ENCODE measurements at regions not wholly inside any gene's neighbourhood (a gene's known extent, or its start where the extent isn't known, plus 50 kb on each side); places are given as distances from the start of the nearest gene placed in this dataset.

DNA sequence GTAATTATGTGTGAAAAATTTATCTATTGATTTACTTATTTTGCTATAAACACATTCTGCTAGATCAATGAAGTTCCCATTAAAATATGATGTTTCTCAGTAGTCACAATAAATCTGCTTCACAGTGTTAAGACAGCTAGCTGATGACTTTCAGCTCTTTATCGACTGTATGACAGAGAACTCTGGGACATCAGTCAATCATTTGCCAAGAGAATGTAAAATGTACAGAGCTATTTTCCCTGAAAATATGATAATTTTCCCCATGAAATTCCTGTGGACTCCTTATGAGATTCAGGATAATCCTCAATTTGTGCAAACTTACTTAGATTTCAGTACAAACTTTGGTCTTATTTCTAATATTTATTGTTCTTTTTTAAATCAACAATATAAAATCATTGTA, 430.5 kb downstream of the SLITRK6 start:
- Histone ChIP-seq H3K36me3 (replicated peaks; ENCODE audit: control insufficient read depth, insufficient read depth, low read length) (no peaks in the 10 kb centered on the region), H3K27me3 (ENCODE audit: control insufficient read depth, insufficient read depth, low read length) (no peaks in the 10 kb centered on the region), H3K4me3 (ENCODE audit: insufficient read depth, low read depth, low read length) (no peak overlapping the region)
- DNase-seq, result no peak

DNA sequence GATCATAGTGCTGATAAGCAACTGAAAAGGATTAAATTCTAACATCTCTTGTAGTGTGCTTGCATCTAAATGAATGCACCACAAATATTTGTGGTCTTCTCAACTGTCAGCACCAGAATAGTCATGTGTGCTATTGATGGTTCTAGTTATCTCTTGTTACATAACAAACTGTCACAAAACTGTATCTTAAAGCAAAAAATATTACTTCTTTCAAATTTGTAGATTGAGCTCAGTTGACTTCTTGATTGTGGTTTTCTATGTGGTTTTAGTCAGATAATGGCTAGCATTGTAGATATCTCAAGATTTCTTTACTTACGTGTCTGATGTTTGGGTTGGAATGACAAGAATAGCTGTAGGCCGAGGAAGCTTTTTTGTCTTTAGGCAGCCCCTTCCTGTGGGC, 431.3 kb downstream of the SLITRK6 start:
- H3K36me3 ChIP-seq (replicated peaks; ENCODE audit: control insufficient read depth, insufficient read depth, low read length), result no peaks in the 10 kb centered on the region
- no peak overlapping the region for H3K4me3 ChIP-seq (ENCODE audit: insufficient read depth, low read depth, low read length)
- no peaks in the 10 kb centered on the region for H3K27me3 ChIP-seq (ENCODE audit: control insufficient read depth, insufficient read depth, low read length)
- no peak for DNase-seq

DNA sequence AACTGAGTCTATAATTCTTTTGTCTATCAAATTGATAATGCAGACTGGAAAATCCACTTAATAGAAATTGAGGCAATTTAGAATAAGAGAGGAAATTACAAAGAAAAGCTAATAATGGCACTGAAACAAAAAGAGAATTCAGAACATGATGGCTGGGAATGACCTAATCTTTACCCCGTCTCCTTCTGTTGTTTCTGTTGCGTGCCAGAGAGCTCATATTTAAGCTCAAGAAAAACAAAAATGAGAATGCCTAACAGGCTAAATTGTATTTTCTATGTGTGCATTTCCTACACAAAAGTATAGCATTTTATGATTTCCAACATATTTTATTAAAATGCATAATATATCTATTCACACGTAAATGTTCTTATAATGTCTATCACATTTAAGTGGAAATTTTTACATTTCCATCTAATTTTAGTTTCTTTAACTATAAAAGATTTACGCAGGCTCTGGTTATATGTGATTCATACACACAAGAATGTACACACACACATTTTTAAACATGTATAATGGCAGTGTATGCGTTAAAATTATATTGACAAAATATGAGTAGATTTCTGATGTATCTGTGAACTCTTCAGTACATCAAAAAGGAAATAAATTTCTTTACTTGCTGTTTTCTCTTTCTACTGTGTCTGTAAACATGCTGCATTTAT, 432.3 kb downstream of the SLITRK6 start:
- no peaks in the 10 kb centered on the region for H3K36me3 ChIP-seq (replicated peaks; ENCODE audit: control insufficient read depth, insufficient read depth, low read length)
- H3K4me3 ChIP-seq (ENCODE audit: insufficient read depth, low read depth, low read length), result no peak overlapping the region
- H3K27me3 ChIP-seq (ENCODE audit: control insufficient read depth, insufficient read depth, low read length), result no peaks in the 10 kb centered on the region
- no peak for DNase-seq

DNA sequence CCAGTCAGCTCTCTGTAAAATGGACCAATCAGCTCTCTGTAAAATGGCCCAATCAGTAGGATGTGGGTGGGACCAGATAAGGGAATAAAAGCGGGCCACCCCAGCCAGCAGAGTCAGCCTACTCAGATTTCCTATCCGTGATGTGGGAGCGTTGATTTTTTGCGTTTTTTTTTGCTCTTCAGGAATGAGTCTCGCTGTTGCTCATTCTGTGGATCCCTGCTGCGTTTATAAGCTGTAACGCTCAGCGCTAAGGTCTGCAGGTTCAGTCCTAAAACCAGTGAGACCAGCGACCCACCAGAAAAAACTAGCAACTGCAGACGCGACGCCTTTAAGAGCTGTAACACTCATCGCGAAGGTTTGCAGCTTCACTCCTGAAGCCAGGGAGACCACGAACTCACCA, 435.7 kb downstream of the SLITRK6 start:
- no peak for DNase-seq
- Histone ChIP-seq H3K4me3 (ENCODE audit: insufficient read depth, low read depth, low read length) (no peak overlapping the region), H3K27me3 (ENCODE audit: control insufficient read depth, insufficient read depth, low read length) (no peaks in the 10 kb centered on the region), H3K36me3 (replicated peaks; ENCODE audit: control insufficient read depth, insufficient read depth, low read length) (no peaks in the 10 kb centered on the region)

DNA sequence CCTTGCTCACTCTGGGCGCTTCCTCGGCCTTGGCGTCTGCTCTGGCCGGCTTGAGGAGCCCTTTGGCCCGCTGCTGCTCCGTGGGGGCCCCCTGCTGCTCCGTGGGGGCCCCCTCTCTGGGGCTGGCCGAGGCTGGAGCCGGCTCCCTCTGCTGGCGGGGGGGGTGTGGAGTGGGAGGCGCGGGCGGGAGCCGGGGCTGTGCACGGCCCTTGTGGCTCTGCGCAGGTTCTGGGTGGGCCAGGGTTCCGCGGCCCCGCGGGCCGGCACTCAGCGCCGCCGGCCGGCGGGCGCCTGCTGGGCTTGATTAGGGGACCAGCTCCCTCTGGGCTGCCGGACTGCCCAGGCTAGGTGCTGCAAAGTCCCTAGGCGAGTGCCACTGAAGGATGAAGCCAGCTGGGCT, 436.2 kb downstream of the SLITRK6 start:
- no peaks in the 10 kb centered on the region for H3K36me3 ChIP-seq (replicated peaks; ENCODE audit: control insufficient read depth, insufficient read depth, low read length)
- no peak for DNase-seq
- H3K4me3 ChIP-seq (ENCODE audit: insufficient read depth, low read depth, low read length), result no peak overlapping the region
- H3K27me3 ChIP-seq (ENCODE audit: control insufficient read depth, insufficient read depth, low read length), result no peaks in the 10 kb centered on the region

DNA sequence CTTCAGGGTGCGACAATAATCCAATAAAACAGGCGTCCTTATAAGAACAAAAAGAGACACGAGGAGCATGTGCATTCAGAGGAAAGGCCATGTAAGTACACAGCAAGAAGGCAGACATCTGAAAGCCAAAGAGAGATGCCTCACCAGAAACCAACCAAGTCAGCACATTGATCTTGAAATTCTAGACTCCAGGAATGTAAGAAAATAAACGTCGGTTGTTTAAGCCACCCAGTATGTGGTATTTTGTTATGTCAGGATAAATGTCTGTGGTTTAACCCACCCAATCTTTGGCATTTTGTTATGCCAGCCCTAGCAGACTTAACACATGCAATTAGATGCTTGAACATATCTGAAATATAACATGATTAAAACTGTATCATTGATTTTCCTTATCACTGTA, 452.0 kb downstream of the SLITRK6 start:
- no peak for DNase-seq
- Histone ChIP-seq H3K27me3 (ENCODE audit: control insufficient read depth, insufficient read depth, low read length) (no peaks in the 10 kb centered on the region), H3K36me3 (replicated peaks; ENCODE audit: control insufficient read depth, insufficient read depth, low read length) (no peaks in the 10 kb centered on the region), H3K4me3 (ENCODE audit: insufficient read depth, low read depth, low read length) (no peak overlapping the region)

DNA sequence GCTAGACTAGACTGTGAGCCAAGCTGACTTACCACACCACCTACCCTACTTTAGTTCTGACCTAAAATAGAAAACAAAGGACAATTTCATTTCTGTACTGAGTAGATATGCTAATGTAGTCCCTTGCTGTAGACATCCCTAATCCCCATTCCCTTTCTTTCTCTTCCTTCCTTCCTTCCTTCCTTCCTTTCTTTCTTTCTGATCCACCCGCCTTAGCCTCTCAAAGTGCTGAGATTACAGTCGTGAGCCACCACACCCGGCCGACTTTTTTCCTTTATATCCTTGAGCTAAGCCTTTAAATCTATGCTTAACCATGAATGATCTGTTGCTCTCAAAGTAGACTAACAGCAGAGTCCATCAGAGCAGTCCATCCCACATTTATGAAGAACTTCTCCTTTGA, 465.0 kb downstream of the SLITRK6 start:
- no peak overlapping the region for H3K4me3 ChIP-seq (ENCODE audit: insufficient read depth, low read depth, low read length)
- no peaks in the 10 kb centered on the region for H3K36me3 ChIP-seq (replicated peaks; ENCODE audit: control insufficient read depth, insufficient read depth, low read length)
- DNase-seq, result no peak
- H3K27me3 ChIP-seq (ENCODE audit: control insufficient read depth, insufficient read depth, low read length), result no peaks in the 10 kb centered on the region

DNA sequence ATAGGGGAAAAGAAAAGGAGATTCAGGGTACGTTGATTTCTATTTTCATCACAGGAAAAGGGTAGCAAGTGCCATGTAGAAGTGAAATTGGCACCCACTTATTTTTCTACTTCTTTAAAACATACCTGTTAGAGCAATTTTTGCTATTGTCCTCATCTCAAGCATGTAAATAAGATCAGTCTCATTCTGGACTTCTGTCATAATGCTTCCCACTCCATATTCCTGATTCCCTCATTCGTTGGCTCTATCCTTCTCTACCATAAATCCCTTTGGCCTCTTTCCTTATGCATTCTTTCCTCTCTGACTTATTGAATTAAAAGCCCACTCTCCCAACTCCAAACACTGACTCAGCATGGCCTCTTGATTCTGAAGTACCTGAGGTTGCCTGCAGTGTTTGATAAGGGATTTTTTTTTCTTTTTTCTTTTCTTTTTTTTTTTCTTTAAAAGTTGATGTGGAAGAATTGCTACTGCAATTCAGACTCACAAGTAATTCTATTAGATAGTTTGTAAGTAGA, 465.7 kb downstream of the SLITRK6 start:
- Histone ChIP-seq H3K27me3 (ENCODE audit: control insufficient read depth, insufficient read depth, low read length) (no peaks in the 10 kb centered on the region), H3K36me3 (replicated peaks; ENCODE audit: control insufficient read depth, insufficient read depth, low read length) (no peaks in the 10 kb centered on the region), H3K4me3 (ENCODE audit: insufficient read depth, low read depth, low read length) (no peak overlapping the region)
- no peak for DNase-seq

DNA sequence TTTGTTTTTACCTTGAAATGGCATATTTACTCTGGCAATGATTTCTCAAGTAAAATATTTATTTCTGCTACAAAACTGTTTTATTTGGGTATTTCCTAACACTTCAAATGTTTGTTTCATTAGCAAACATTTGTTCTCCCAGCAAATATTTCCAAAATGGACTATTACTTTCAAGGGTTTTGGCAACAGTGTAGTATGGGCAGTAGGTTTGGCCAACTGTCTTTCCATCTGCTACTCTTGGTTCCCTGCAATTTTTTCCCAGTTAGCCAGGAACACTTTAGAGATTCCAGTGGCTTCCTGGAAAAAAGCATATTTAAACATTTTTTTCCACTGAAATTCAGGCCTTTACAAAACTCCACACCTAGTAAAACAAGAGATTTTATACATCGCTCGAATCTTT, 466.6 kb downstream of the SLITRK6 start:
- Histone ChIP-seq H3K4me3 (ENCODE audit: insufficient read depth, low read depth, low read length) (no peak overlapping the region), H3K27me3 (ENCODE audit: control insufficient read depth, insufficient read depth, low read length) (no peaks in the 10 kb centered on the region), H3K36me3 (replicated peaks; ENCODE audit: control insufficient read depth, insufficient read depth, low read length) (no peaks in the 10 kb centered on the region)
- no peak for DNase-seq

DNA sequence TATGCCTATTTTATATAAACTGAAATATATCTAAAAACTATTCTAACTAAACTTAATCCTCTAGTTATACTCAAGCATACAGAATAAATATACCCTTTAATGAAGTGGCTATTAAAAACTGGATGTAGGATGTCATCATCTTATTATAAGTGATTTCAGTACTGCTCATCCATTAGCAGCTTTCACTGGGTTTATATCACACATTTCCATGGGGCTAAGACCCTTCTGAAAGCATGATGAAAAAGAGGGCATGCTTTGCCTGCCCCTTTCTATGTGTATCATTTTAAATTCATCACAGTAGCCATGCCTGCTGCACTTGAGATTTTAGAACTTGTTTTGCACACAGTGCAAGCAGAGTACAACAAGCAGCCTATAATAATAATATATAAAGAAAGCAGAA, 477.5 kb downstream of the SLITRK6 start:
- DNase-seq, result no peak
- Histone ChIP-seq H3K27me3 (ENCODE audit: control insufficient read depth, insufficient read depth, low read length) (no peaks in the 10 kb centered on the region), H3K36me3 (replicated peaks; ENCODE audit: control insufficient read depth, insufficient read depth, low read length) (no peaks in the 10 kb centered on the region), H3K4me3 (ENCODE audit: insufficient read depth, low read depth, low read length) (no peak overlapping the region)

DNA sequence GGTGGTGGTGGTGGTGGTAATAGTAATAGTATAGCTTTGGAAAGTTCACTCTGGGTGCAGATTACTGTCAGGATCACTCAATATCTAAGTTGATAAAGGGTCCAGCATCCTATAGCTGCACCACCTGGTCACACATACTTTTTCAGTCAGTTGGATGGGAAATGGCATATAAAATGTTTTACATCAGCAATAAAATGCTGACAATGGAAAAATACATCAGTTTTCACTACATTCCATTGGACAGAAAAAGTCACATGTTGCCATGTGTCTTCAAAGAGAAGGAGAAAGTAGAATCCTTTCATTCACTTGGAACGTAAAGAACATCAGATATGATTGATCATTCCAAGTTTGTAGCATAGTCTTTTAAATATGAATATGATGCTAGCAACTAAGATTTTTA, 481.4 kb downstream of the SLITRK6 start:
- Histone ChIP-seq H3K27me3 (ENCODE audit: control insufficient read depth, insufficient read depth, low read length) (no peaks in the 10 kb centered on the region), H3K36me3 (replicated peaks; ENCODE audit: control insufficient read depth, insufficient read depth, low read length) (no peaks in the 10 kb centered on the region), H3K4me3 (ENCODE audit: insufficient read depth, low read depth, low read length) (no peak overlapping the region)
- DNase-seq, result no peak

DNA sequence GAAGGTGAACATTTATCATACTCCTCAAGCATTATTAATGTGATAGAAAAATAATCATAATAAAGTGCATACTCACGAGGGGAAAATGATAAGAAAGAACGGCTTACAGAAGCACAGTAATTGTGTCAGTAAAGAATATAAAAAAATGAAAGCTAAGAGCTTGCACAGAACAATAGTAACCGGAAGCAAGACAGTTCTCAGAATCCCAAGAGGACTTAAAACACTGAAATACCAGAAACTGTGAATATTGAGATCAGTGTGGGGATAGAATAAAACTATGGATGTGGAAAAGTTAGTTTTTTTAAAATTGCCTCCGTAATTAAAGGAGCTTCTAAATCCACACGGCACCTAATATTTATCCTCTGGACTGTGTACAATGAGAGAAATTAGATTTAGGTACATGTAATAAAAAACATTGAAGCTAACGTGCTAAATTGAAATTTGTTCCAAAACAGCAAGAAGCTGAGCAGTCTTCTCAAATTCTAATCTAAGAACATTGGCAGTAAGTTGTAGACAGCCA, 482.7 kb downstream of the SLITRK6 start:
- no peak for DNase-seq
- H3K27me3 ChIP-seq (ENCODE audit: control insufficient read depth, insufficient read depth, low read length), result no peaks in the 10 kb centered on the region
- H3K36me3 ChIP-seq (replicated peaks; ENCODE audit: control insufficient read depth, insufficient read depth, low read length), result no peaks in the 10 kb centered on the region
- H3K4me3 ChIP-seq (ENCODE audit: insufficient read depth, low read depth, low read length), result no peak overlapping the region

DNA sequence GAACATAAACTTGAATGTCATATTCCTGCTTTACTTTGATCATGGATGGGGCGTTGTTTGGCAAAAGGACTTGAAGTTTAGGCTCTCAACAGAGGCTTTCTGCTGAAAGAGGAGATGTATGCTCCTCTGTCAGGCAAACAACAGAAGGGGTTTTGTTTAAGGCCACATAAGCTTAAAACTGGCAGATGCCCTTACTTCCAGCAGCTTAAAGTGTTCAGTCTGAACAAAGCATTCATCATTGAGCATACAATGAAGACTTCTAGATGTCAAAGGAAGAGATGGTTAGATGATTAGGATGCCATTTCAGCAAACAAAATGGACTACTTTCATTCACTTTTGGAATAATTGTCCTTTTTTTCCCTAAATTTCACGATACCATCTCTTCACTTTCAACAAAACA, 484.5 kb downstream of the SLITRK6 start:
- DNase-seq, result no peak
- no peak overlapping the region for H3K4me3 ChIP-seq (ENCODE audit: insufficient read depth, low read depth, low read length)
- H3K36me3 ChIP-seq (replicated peaks; ENCODE audit: control insufficient read depth, insufficient read depth, low read length), result no peaks in the 10 kb centered on the region
- no peaks in the 10 kb centered on the region for H3K27me3 ChIP-seq (ENCODE audit: control insufficient read depth, insufficient read depth, low read length)

DNA sequence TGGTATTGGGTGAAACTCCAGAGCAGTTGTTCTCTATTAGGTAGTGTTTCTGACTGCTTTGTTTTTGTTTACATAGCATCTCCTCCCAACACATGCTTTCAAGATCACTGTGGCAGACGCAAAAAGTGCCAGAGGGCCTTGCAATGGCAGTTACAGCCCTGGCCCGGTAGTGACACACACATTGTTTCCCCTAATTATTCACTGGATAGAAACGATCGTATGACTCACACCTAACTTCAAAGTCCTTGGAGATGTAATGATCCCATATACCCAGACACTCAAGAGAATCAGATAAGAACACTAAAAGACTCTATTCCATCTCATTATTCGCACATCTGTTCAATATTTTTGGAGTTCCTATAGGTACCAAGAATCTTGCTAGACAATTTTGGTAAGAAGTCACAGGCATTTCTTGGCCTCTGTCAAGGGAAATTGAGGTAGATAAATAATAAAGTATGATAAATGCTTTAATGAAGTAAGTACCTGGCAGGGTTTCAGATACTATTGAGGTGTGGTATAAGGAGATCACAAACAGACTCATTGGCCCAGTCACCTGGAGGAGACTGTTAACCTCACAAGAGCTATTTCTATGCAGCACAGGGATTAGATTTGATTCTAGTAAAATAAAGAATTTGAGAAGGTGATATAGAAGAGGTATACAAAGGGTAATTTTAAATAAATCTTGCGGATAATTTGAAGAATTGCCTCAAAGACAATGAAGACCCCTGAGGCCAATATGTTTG, 485.3 kb downstream of the SLITRK6 start:
- no peaks in the 10 kb centered on the region for H3K36me3 ChIP-seq (replicated peaks; ENCODE audit: control insufficient read depth, insufficient read depth, low read length)
- no peaks in the 10 kb centered on the region for H3K27me3 ChIP-seq (ENCODE audit: control insufficient read depth, insufficient read depth, low read length)
- H3K4me3 ChIP-seq (ENCODE audit: insufficient read depth, low read depth, low read length), result no peak overlapping the region
- no peak for DNase-seq

DNA sequence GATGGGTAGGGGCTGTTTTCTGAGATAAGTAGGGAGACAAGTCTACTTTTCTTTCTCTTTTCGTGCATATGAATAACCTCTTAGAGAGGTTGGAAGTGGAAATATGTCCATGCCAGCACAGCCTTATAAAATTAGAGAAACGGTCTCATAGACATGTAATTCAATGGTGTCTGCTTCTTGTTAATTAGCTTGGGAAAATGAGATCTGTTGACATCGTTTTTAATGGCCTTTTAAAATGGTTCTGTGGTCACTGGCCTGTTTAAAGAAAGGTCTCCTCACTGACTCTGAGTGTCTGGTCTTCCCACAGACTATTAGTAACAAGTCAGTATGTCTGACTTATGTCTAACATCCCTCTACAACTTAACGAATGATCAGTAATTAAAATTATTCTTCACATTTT, 487.1 kb downstream of the SLITRK6 start:
- H3K27me3 ChIP-seq (ENCODE audit: control insufficient read depth, insufficient read depth, low read length), result no peaks in the 10 kb centered on the region

More for the DNA sequence above, 487.1 kb downstream of the SLITRK6 start:
- no peak overlapping the region for H3K4me3 ChIP-seq (ENCODE audit: insufficient read depth, low read depth, low read length)
- H3K36me3 ChIP-seq (replicated peaks; ENCODE audit: control insufficient read depth, insufficient read depth, low read length), result no peaks in the 10 kb centered on the region
- DNase-seq, result no peak
